Ishikawa (cell line): ENCODE measurements at regions not wholly inside any gene's neighbourhood (a gene's known extent, or its start where the extent isn't known, plus 50 kb on each side); places are given as distances from the start of the nearest gene placed in this dataset.

Experiments
- CEBPB ChIP-seq: IDR thresholded peaks from 2 replicates; pipeline ENCODE4 v1.6.1; 2012
- CREB1 ChIP-seq: IDR thresholded peaks from 2 replicates; pipeline ENCODE4 v1.6.1; 2012; ENCODE audit warnings: low read depth
- EGR1 ChIP-seq: IDR thresholded peaks from 2 replicates; pipeline ENCODE4 v1.6.1; 2012
- EP300 ChIP-seq: IDR thresholded peaks from 2 replicates; pipeline ENCODE4 v1.6.1; 2012; ENCODE audit warnings: borderline replicate concordance
- FOXM1 ChIP-seq: IDR thresholded peaks from 2 replicates; pipeline ENCODE4 v1.6.1; 2012; ENCODE audit warnings: low read depth, borderline replicate concordance
- RAD21 ChIP-seq: IDR thresholded peaks from 2 replicates; pipeline ENCODE4 v1.6.1; 2012; ENCODE audit warnings: low read depth
- TAF1 ChIP-seq: IDR thresholded peaks from 2 replicates; pipeline ENCODE4 v1.6.1; 2012; ENCODE audit warnings: low read depth, mild to moderate bottlenecking
- TCF12 ChIP-seq: IDR thresholded peaks from 2 replicates; pipeline ENCODE4 v1.6.1; 2012; ENCODE audit warnings: low read depth
- TEAD4 ChIP-seq: IDR thresholded peaks from 2 replicates; pipeline ENCODE4 v1.6.1; 2012
- YY1 ChIP-seq: IDR thresholded peaks from 2 replicates; pipeline ENCODE4 v1.6.1; 2012; ENCODE audit warnings: low read depth
- ZBTB7A ChIP-seq: IDR thresholded peaks from 2 replicates; pipeline ENCODE4 v1.6.1; 2012; ENCODE audit warnings: low read depth
- TF ChIP-seq, protein P1 (sequence below): IDR thresholded peaks from 2 replicates; pipeline ENCODE4 v1.6.1; 2012; ENCODE audit warnings: low read depth, mild to moderate bottlenecking

DNA sequence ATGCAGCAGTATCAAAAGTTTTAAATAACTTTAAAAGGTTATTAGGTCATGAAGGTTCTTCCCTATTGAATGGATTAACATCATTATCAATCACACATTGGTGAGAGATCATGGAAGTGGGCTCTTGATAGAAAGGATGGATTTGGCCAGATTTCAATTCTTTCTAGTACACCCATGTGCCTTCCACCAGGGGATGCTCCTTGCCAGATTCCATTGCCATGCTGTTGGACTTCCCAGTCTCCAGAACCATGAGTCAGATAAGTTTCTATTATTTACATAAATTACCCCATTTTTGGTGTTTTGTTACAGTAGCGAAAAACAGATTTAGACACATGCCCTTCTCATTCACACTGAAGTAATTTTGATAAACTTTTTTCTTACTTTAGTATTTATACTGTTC lies 1010.6 kb upstream of the C9orf72 start:
- TF ChIP-seq TCF12 (no peak), ZBTB7A (no peak), YY1 (no peak), CREB1 (no peak), FOXM1 (no peak), EGR1 (no peak), CEBPB (no peak), RAD21 (no peak), EP300 (no peak), TEAD4 (no peak), TAF1 (no peak)
- TF ChIP-seq, protein P1, sequence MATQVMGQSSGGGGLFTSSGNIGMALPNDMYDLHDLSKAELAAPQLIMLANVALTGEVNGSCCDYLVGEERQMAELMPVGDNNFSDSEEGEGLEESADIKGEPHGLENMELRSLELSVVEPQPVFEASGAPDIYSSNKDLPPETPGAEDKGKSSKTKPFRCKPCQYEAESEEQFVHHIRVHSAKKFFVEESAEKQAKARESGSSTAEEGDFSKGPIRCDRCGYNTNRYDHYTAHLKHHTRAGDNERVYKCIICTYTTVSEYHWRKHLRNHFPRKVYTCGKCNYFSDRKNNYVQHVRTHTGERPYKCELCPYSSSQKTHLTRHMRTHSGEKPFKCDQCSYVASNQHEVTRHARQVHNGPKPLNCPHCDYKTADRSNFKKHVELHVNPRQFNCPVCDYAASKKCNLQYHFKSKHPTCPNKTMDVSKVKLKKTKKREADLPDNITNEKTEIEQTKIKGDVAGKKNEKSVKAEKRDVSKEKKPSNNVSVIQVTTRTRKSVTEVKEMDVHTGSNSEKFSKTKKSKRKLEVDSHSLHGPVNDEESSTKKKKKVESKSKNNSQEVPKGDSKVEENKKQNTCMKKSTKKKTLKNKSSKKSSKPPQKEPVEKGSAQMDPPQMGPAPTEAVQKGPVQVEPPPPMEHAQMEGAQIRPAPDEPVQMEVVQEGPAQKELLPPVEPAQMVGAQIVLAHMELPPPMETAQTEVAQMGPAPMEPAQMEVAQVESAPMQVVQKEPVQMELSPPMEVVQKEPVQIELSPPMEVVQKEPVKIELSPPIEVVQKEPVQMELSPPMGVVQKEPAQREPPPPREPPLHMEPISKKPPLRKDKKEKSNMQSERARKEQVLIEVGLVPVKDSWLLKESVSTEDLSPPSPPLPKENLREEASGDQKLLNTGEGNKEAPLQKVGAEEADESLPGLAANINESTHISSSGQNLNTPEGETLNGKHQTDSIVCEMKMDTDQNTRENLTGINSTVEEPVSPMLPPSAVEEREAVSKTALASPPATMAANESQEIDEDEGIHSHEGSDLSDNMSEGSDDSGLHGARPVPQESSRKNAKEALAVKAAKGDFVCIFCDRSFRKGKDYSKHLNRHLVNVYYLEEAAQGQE, result no peak
